ENCODE measurements at regions not wholly inside any gene's neighbourhood (a gene's known extent, or its start where the extent isn't known, plus 50 kb on each side); places are given as distances from the start of the nearest gene placed in this dataset.

DNA sequence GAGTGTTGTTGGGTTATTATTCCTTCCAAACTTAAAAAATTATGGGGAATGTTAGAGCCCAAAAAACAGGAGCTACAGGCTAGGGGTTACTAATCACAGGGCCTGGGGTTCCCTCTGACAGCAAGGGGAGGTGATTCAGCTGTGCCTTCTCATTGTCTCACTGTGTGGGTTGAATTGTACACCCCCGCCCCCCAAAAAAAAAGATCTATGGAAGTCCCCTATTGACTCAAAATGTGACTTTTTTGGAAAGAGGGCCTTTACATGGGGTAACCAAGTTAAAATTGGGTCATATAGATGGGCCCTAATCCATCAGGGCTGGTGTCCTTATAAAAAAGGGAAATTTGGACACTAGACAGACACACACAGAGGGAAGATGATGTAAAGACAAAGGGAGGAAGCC is 190.2 kb downstream of the SOX9 start:
- TF ChIP-seq, protein P1, sequence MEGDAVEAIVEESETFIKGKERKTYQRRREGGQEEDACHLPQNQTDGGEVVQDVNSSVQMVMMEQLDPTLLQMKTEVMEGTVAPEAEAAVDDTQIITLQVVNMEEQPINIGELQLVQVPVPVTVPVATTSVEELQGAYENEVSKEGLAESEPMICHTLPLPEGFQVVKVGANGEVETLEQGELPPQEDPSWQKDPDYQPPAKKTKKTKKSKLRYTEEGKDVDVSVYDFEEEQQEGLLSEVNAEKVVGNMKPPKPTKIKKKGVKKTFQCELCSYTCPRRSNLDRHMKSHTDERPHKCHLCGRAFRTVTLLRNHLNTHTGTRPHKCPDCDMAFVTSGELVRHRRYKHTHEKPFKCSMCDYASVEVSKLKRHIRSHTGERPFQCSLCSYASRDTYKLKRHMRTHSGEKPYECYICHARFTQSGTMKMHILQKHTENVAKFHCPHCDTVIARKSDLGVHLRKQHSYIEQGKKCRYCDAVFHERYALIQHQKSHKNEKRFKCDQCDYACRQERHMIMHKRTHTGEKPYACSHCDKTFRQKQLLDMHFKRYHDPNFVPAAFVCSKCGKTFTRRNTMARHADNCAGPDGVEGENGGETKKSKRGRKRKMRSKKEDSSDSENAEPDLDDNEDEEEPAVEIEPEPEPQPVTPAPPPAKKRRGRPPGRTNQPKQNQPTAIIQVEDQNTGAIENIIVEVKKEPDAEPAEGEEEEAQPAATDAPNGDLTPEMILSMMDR (conservative IDR thresholded peaks at IDR 0.05; ENCODE audit: low read depth, low read length): no peak
- no peak for TF ChIP-seq EZH2 (IDR thresholded peaks at IDR 0.05; ENCODE audit: borderline replicate concordance, low read depth, low read length, poor library complexity, severe bottlenecking)

Measured in A673 (cell line).